ENCODE measurements at regions not wholly inside any gene's neighbourhood (a gene's known extent, or its start where the extent isn't known, plus 50 kb on each side); places are given as distances from the start of the nearest gene placed in this dataset.

GRCh38 chr15:49707598-49707997, 86.8 kb downstream of the DTWD1 start:
- TF ChIP-seq CTCF (IDR thresholded peaks at IDR 0.05) (no peak), POLR2A (IDR thresholded peaks at IDR 0.05) (no peak), EP300 (IDR thresholded peaks at IDR 0.05) (no peak)
